HepG2 (cell line): ENCODE measurements at regions not wholly inside any gene's neighbourhood (a gene's known extent, or its start where the extent isn't known, plus 50 kb on each side); places are given as distances from the start of the nearest gene placed in this dataset.

ENCODE experiments used
- CEBPZ ChIP-seq: IDR thresholded peaks from 2 replicates; pipeline ENCODE4 v1.6.1; 2012; ENCODE audit warnings: low read length, improper control_type of control experiment
- CTCF ChIP-seq: sonication (generic); formaldehyde crosslinking; IDR thresholded peaks from 2 replicates; pipeline ENCODE4 v1.5.0; 2020; ENCODE audit warnings: mild to moderate bottlenecking, missing genetic modification reagents, moderate library complexity
- EP300 ChIP-seq, 3 experiments: sonication (generic) in 1 of 3; formaldehyde crosslinking in 1 of 3; IDR thresholded peaks; 2 replicates each; pipeline versions ENCODE4 v1.5.1 to v1.6.1; 2011 to 2020; ENCODE audit warnings: low read depth in 2 of 3, low read length in 2 of 3, borderline replicate concordance in 1 of 3, improper control_type of control experiment in 1 of 3, mild to moderate bottlenecking in 1 of 3, missing genetic modification reagents in 1 of 3, moderate library complexity in 1 of 3
- EZH2 ChIP-seq: conservative IDR thresholded peaks from 2 replicates; pipeline ENCODE4 v1.6.1; 2012; ENCODE audit warnings: mild to moderate bottlenecking, low read depth, low read length, moderate library complexity
- HNRNPK ChIP-seq: fragments of 200-400 bp; formaldehyde crosslinking; IDR thresholded peaks from 2 replicates; pipeline ENCODE4 v1.6.1; 2018; ENCODE audit warnings: low read length, low read depth, moderate library complexity, mild to moderate bottlenecking; ENCODE audit not compliant: poor library complexity, severe bottlenecking
- PRDM15 ChIP-seq: sonication (generic); formaldehyde crosslinking; IDR thresholded peaks from 2 replicates; pipeline ENCODE4 v1.4.0; 2020; ENCODE audit warnings: missing genetic modification reagents
- REST ChIP-seq, 2 experiments: IDR thresholded peaks; 2 replicates each; pipeline ENCODE4 v1.6.1; 2011 to 2012; ENCODE audit warnings: low read length in 2 of 2, borderline replicate concordance in 1 of 2, low read depth in 1 of 2, mild to moderate bottlenecking in 1 of 2, moderate library complexity in 1 of 2
- ZBTB37 ChIP-seq: sonication (generic); formaldehyde crosslinking; IDR thresholded peaks from 2 replicates; pipeline ENCODE4 v1.4.0; 2020; ENCODE audit warnings: mild to moderate bottlenecking, missing genetic modification reagents
- ZBTB42 ChIP-seq: sonication (generic); formaldehyde crosslinking; IDR thresholded peaks from 2 replicates; pipeline ENCODE4 v1.5.0; 2020; ENCODE audit warnings: mild to moderate bottlenecking, missing genetic modification reagents
- ZFAT ChIP-seq: sonication (generic); formaldehyde crosslinking; conservative IDR thresholded peaks from 2 replicates; pipeline ENCODE4 v1.8.1; 2023; ENCODE audit warnings: missing genetic modification reagents, inconsistent platforms

- no peak for TF ChIP-seq EZH2
- no peak for TF ChIP-seq CEBPZ
- TF ChIP-seq ZFAT (CRISPR knock-in tag): no peak
- no peak for TF ChIP-seq EP300 (IDR thresholded peaks at IDR 0.05; ENCODE audit: low read depth in 2 of 2, low read length in 2 of 2)
- no peak for TF ChIP-seq EP300 (CRISPR knock-in tag; IDR thresholded peaks at IDR 0.05; ENCODE audit: borderline replicate concordance)
- TF ChIP-seq ZBTB37 (CRISPR knock-in tag): no peak
- TF ChIP-seq REST (IDR thresholded peaks at IDR 0.05; ENCODE audit: borderline replicate concordance in 1 of 2, low read depth in 1 of 2, low read length in 2 of 2): no peak
- TF ChIP-seq HNRNPK: no peak
- TF ChIP-seq ZBTB42 (CRISPR knock-in tag): no peak
- no peak for TF ChIP-seq PRDM15 (CRISPR knock-in tag)
- no peak for TF ChIP-seq CTCF (CRISPR knock-in tag)
These were observed 379.1 kb upstream of the TMPRSS15 start for GRCh38 chr21:18782721-18783120.
